HL-60 (cell line): ENCODE measurements at regions not wholly inside any gene's neighbourhood (a gene's known extent, or its start where the extent isn't known, plus 50 kb on each side); places are given as distances from the start of the nearest gene placed in this dataset.

Experiments used
- POLR2AphosphoS5 ChIP-seq: IDR thresholded peaks from 2 replicates; pipeline ENCODE4 v1.6.1; 2012; ENCODE audit warnings: low read depth
- SPI1 ChIP-seq: IDR thresholded peaks from 2 replicates; pipeline ENCODE4 v1.6.1; 2012; ENCODE audit warnings: low read depth, mild to moderate bottlenecking, borderline replicate concordance
- TF ChIP-seq, protein P1 (sequence below): IDR thresholded peaks from one replicate; pipeline ENCODE4 v1.5.1; 2011; ENCODE audit warnings: low read length, control low read depth, inconsistent platforms; ENCODE audit not compliant: insufficient read depth

DNA sequence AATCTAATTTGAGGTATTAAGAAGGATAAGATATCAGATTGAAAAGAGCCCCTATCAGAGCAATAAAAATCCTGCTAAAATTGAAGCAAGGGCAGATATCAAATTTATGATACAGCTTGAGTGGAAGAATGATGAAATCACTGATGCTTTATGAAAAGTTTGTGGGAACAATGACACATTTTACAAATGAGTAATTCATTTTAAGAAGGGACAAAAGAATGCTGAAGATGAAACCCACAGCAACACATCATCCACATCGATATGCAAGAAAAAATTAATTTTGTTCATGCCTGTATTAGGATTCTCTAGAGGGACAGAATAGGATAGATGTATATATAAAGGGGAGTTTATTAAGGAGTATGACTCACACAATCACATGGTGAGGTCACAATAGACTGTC lies 355.6 kb upstream of the GYPC start:
- TF ChIP-seq SPI1 (no peak), POLR2AphosphoS5 (no peak)
- TF ChIP-seq, protein P1, sequence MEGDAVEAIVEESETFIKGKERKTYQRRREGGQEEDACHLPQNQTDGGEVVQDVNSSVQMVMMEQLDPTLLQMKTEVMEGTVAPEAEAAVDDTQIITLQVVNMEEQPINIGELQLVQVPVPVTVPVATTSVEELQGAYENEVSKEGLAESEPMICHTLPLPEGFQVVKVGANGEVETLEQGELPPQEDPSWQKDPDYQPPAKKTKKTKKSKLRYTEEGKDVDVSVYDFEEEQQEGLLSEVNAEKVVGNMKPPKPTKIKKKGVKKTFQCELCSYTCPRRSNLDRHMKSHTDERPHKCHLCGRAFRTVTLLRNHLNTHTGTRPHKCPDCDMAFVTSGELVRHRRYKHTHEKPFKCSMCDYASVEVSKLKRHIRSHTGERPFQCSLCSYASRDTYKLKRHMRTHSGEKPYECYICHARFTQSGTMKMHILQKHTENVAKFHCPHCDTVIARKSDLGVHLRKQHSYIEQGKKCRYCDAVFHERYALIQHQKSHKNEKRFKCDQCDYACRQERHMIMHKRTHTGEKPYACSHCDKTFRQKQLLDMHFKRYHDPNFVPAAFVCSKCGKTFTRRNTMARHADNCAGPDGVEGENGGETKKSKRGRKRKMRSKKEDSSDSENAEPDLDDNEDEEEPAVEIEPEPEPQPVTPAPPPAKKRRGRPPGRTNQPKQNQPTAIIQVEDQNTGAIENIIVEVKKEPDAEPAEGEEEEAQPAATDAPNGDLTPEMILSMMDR = no peak
